ENCODE measurements at regions not wholly inside any gene's neighbourhood (a gene's known extent, or its start where the extent isn't known, plus 50 kb on each side); places are given as distances from the start of the nearest gene placed in this dataset.

- intact Hi-C loops (cut with micrococcal nuclease; ENCODE audit: unreplicated experiment), result loop anchor here (10.0 kb wide), 2 partner anchors 339 to 449 kb away; partner anchors contain the start of gene NR5A2
- H3K4me3 ChIP-seq, result no peak overlapping the region
- no peaks in the 10 kb centered on the region for H3K4me1 ChIP-seq (ENCODE audit: control insufficient read depth, insufficient read depth, low read length)
- no peak for ATAC-seq
- no peak overlapping the region for H3K4me2 ChIP-seq (ENCODE audit: control insufficient read depth, insufficient read depth)
- ChIA-PET SMC1A (ENCODE audit: uncharacterized antibody, unreplicated experiment) (interaction anchor here (0.7 to 5.3 kb wide), 8 partner anchors 8 to 824 kb away, joined by 3 to 23 read pairs (median 6); no protein-coding TSS in a partner anchor), RAD21 (ENCODE audit: unreplicated experiment) (interaction anchor here (0.6 to 1.6 kb wide), 7 partner anchors 12 to 827 kb away, joined by 3 to 13 read pairs (median 4); no protein-coding TSS in a partner anchor), POLR2A (no interaction called here), CTCF (interaction anchor here (0.6 to 1.8 kb wide), 31 partner anchors 9 to 936 kb away, joined by 3 to 14 read pairs (median 3); no protein-coding TSS in a partner anchor)
- H3K27me3 ChIP-seq (replicated peaks in 1 of 2; ENCODE audit: control insufficient read depth in 2 of 2, insufficient read depth in 2 of 2, low read length in 1 of 2), result peaks cover 0 to 4% of the 10 kb centered on the region in 2 experiments; a peak in 2 of 4 replicates
- no peaks in the 10 kb centered on the region for H3K36me3 ChIP-seq (ENCODE audit: control insufficient read depth in 2 of 2, insufficient read depth in 2 of 2, low read length in 1 of 2)
- H3K9ac ChIP-seq (ENCODE audit: control insufficient read depth, insufficient read depth, low read length), result no peak overlapping the region
- TF ChIP-seq STAT3 (IDR thresholded peaks at IDR 0.05; ENCODE audit: low read depth, low read length) (no peak), NKRF (conservative IDR thresholded peaks at IDR 0.05) (no peak), ATF2 (IDR thresholded peaks at IDR 0.05; ENCODE audit: low read length) (no peak), MYB (IDR thresholded peaks at IDR 0.05; ENCODE audit: borderline replicate concordance, low read depth, low read length) (no peak), CHD2 (IDR thresholded peaks at IDR 0.05; ENCODE audit: borderline replicate concordance, low read depth, low read length) (no peak), KLF5 (IDR thresholded peaks at IDR 0.05; ENCODE audit: partially characterized antibody) (no peak), CEBPB (IDR thresholded peaks at IDR 0.05; ENCODE audit: borderline replicate concordance in 1 of 2, low read depth in 2 of 2, low read length in 2 of 2) (no peak), ZNF24 (IDR thresholded peaks at IDR 0.05) (no peak)
- no peaks in the 10 kb centered on the region for H3K9me3 ChIP-seq (replicated peaks; ENCODE audit: control insufficient read depth, insufficient read depth, low read length)
- FAIRE-seq, result no peak
- 5% methylated on average over 2 of the region's 2 CpGs for WGBS (ENCODE audit: insufficient coverage, insufficient replicate concordance, low lambda C conversion rate, missing lambda C conversion rate)
- H3K27ac ChIP-seq (ENCODE audit: control insufficient read depth, insufficient read depth), result no peak overlapping the region
- no peak for DNase-seq (ENCODE audit: low read depth, low spot score)
- no TSS peak for BruUV-seq (replicated peaks)
- H3K79me2 ChIP-seq (ENCODE audit: control insufficient read depth, insufficient read depth, low read length), result no peaks in the 10 kb centered on the region
- in situ Hi-C loops (cut with MboI), result loop anchor here (5.0 to 25.0 kb wide), 2 partner anchors 602 to 822 kb away; no protein-coding TSS in a partner anchor
- H4K20me1 ChIP-seq (ENCODE audit: control insufficient read depth, insufficient read depth), result no peaks in the 10 kb centered on the region
- H2AFZ ChIP-seq (ENCODE audit: control insufficient read depth, low read depth, low read length), result no peak overlapping the region
Measured at GRCh38 chr1:199685369-199685768, 342.1 kb upstream of the NR5A2 start.
